ENCODE measurements at regions not wholly inside any gene's neighbourhood (a gene's known extent, or its start where the extent isn't known, plus 50 kb on each side); places are given as distances from the start of the nearest gene placed in this dataset.

GRCh38 chr21:21969211-21969610 is 971.0 kb downstream of the NCAM2 start:
- no peak for TF ChIP-seq CTCF (IDR thresholded peaks at IDR 0.05; ENCODE audit: insufficient read depth, low read length, poor library complexity, severe bottlenecking)
- no peak for DNase-seq (ENCODE audit: extremely low read depth, insufficient read length)
- H3K27me3 ChIP-seq (replicated peaks; ENCODE audit: control insufficient read depth, insufficient read depth, low read length), result no peaks in the 10 kb centered on the region
- no peaks in the 10 kb centered on the region for H3K36me3 ChIP-seq (ENCODE audit: control insufficient read depth, insufficient read depth, low read length)
- no peak overlapping the region for H3K4me3 ChIP-seq (replicated peaks; ENCODE audit: low read depth, low read length)

- Histone ChIP-seq H3K27me3 (replicated peaks; ENCODE audit: control insufficient read depth, insufficient read depth, low read length) (no peaks in the 10 kb centered on the region), H3K36me3 (ENCODE audit: control insufficient read depth, insufficient read depth, low read length) (no peaks in the 10 kb centered on the region), H3K4me3 (replicated peaks; ENCODE audit: low read depth, low read length) (no peak overlapping the region)
- DNase-seq (ENCODE audit: extremely low read depth, insufficient read length), result no peak
- no peak for TF ChIP-seq CTCF (IDR thresholded peaks at IDR 0.05; ENCODE audit: insufficient read depth, low read length, poor library complexity, severe bottlenecking)
Observed at GRCh38 chr21:21971384-21971783, 973.2 kb downstream of the NCAM2 start.

GRCh38 chr21:21973806-21974205 is 975.6 kb downstream of the NCAM2 start:
- Histone ChIP-seq H3K36me3 (ENCODE audit: control insufficient read depth, insufficient read depth, low read length) (no peaks in the 10 kb centered on the region), H3K27me3 (replicated peaks; ENCODE audit: control insufficient read depth, insufficient read depth, low read length) (no peaks in the 10 kb centered on the region), H3K4me3 (replicated peaks; ENCODE audit: low read depth, low read length) (no peak overlapping the region)
- TF ChIP-seq CTCF (IDR thresholded peaks at IDR 0.05; ENCODE audit: insufficient read depth, low read length, poor library complexity, severe bottlenecking), result no peak
- no peak for DNase-seq (ENCODE audit: extremely low read depth, insufficient read length)

GRCh38 chr21:21996891-21997290 is 998.7 kb downstream of the NCAM2 start:
- Histone ChIP-seq H3K36me3 (ENCODE audit: control insufficient read depth, insufficient read depth, low read length) (no peaks in the 10 kb centered on the region), H3K27me3 (replicated peaks; ENCODE audit: control insufficient read depth, insufficient read depth, low read length) (no peaks in the 10 kb centered on the region), H3K4me3 (replicated peaks; ENCODE audit: low read depth, low read length) (no peak overlapping the region)
- no peak for TF ChIP-seq CTCF (IDR thresholded peaks at IDR 0.05; ENCODE audit: insufficient read depth, low read length, poor library complexity, severe bottlenecking)
- no peak for DNase-seq (ENCODE audit: extremely low read depth, insufficient read length)

- no peak for TF ChIP-seq CTCF (IDR thresholded peaks at IDR 0.05; ENCODE audit: insufficient read depth, low read length, poor library complexity, severe bottlenecking)
- no peak for DNase-seq (ENCODE audit: extremely low read depth, insufficient read length)
- Histone ChIP-seq H3K4me3 (replicated peaks; ENCODE audit: low read depth, low read length) (no peak overlapping the region), H3K27me3 (replicated peaks; ENCODE audit: control insufficient read depth, insufficient read depth, low read length) (no peaks in the 10 kb centered on the region), H3K36me3 (ENCODE audit: control insufficient read depth, insufficient read depth, low read length) (no peaks in the 10 kb centered on the region)
Observed at GRCh38 chr21:21997390-21998333, 999.5 kb downstream of the NCAM2 start.
